HCEC 1CT (cell line): ENCODE measurements at regions not wholly inside any gene's neighbourhood (a gene's known extent, or its start where the extent isn't known, plus 50 kb on each side); places are given as distances from the start of the nearest gene placed in this dataset.

ENCODE experiments used
- DNase-seq: peaks from one replicate; pipeline ENCODE4 v3.0.0-alpha.2; 2017

- no peak for DNase-seq
Observed at GRCh38 chr5:27414099-27414498, 375.7 kb upstream of the CDH9 start.

GRCh38 chr5:27412384-27412783 lies 374.0 kb upstream of the CDH9 start:
- DNase-seq, result no peak

- no peak for DNase-seq
Observed at GRCh38 chr5:27406020-27406419, 367.6 kb upstream of the CDH9 start.

GRCh38 chr5:27403243-27403882 lies 365.0 kb upstream of the CDH9 start:
- DNase-seq, result peak; percentile 22

GRCh38 chr5:27402828-27403227 lies 364.4 kb upstream of the CDH9 start:
- no peak for DNase-seq

- DNase-seq, result no peak
Observed at GRCh38 chr5:27396998-27397397, 358.6 kb upstream of the CDH9 start.

GRCh38 chr5:27392716-27393115 lies 354.3 kb upstream of the CDH9 start:
- no peak for DNase-seq

- DNase-seq, result no peak
Observed at GRCh38 chr5:27389696-27390095, 351.3 kb upstream of the CDH9 start.

GRCh38 chr5:27388755-27389154 lies 350.4 kb upstream of the CDH9 start:
- no peak for DNase-seq

- DNase-seq, result no peak
Observed at GRCh38 chr5:27387535-27388073, 349.2 kb upstream of the CDH9 start.

- DNase-seq, result no peak
Observed at GRCh38 chr5:27381686-27382085, 343.3 kb upstream of the CDH9 start.

GRCh38 chr5:27377626-27378025 lies 339.2 kb upstream of the CDH9 start:
- no peak for DNase-seq

- no peak for DNase-seq
Observed at GRCh38 chr5:27353970-27354369, 315.6 kb upstream of the CDH9 start.

GRCh38 chr5:27353540-27353939 lies 315.2 kb upstream of the CDH9 start:
- DNase-seq, result no peak

GRCh38 chr5:27341342-27341741 lies 303.0 kb upstream of the CDH9 start:
- DNase-seq, result no peak

GRCh38 chr5:27336817-27337216 lies 298.4 kb upstream of the CDH9 start:
- DNase-seq, result no peak

- DNase-seq, result peak; percentile 85
Observed at GRCh38 chr5:27328480-27328879, 290.1 kb upstream of the CDH9 start.

- DNase-seq, result no peak
Observed at GRCh38 chr5:27325513-27325912, 287.1 kb upstream of the CDH9 start.

- DNase-seq, result no peak
Observed at GRCh38 chr5:27318701-27319100, 280.3 kb upstream of the CDH9 start.

GRCh38 chr5:27316271-27316650 lies 277.9 kb upstream of the CDH9 start:
- DNase-seq, result peak; percentile 81

GRCh38 chr5:27315363-27316270 lies 277.2 kb upstream of the CDH9 start:
- peak; percentile 94 for DNase-seq

- no peak for DNase-seq
Observed at GRCh38 chr5:27313549-27313948, 275.2 kb upstream of the CDH9 start.

- no peak for DNase-seq
Observed at GRCh38 chr5:27312291-27312893, 274.0 kb upstream of the CDH9 start.

GRCh38 chr5:27311544-27311943 lies 273.2 kb upstream of the CDH9 start:
- no peak for DNase-seq
